ENCODE measurements at regions not wholly inside any gene's neighbourhood (a gene's known extent, or its start where the extent isn't known, plus 50 kb on each side); places are given as distances from the start of the nearest gene placed in this dataset.

DNA sequence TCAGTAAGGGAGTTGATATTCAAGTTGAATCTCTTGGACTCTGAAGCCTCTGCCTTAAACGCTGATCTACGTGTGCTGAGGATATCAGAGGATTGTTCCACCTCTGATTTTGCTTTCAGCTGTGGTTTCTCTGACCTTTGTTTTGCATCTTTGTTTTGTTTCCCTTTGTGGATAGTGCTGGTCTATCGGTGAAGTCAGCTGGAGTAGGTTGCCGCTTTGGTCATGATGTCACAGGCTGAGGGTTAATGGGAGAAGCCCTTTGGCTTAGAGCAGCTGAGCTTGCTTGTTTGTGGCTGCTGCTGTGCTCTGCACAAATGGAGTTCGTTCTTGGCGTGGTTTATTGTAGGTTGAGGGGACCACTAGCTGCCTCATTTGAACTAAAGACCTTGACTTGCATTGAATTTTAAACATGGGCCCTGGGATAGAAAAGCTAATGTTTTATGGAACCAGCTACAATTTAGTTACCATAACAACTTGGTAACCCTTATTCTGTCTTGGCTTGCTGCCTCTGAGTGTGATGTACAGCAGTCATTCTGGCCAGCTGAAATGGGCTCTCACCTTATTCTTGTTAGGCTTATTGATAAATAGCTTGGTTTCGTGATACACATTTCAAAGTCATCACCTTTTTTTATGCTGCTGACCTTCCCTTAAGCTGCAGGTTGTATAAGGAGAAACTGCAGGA, 284.5 kb upstream of the E2F7 start:
- Histone ChIP-seq H3K9me2 (replicated peaks; ENCODE audit: insufficient read depth) (no peaks in the 10 kb centered on the region), H3K4me1 (ENCODE audit: insufficient read depth) (peaks cover 13% of the 10 kb centered on the region), H3K9me3 (ENCODE audit: low read depth) (no peaks in the 10 kb centered on the region), H3K4me3 (no peak overlapping the region), H3K36me3 (replicated peaks; ENCODE audit: insufficient read depth, low read depth) (no peaks in the 10 kb centered on the region), H2AFZ (no peak overlapping the region), H3K27me3 (no peaks in the 10 kb centered on the region), H3K79me2 (no peaks in the 10 kb centered on the region), H3K27ac (peak overlapping the region; percentile 66), H3K4me2 (peak overlapping the region; percentile 36), H4K20me1 (ENCODE audit: insufficient read depth, poor library complexity, severe bottlenecking) (no peaks in the 10 kb centered on the region)
- no peak for TF ChIP-seq EZH2 (IDR thresholded peaks at IDR 0.05; ENCODE audit: borderline replicate concordance)
- TF ChIP-seq, protein P1, sequence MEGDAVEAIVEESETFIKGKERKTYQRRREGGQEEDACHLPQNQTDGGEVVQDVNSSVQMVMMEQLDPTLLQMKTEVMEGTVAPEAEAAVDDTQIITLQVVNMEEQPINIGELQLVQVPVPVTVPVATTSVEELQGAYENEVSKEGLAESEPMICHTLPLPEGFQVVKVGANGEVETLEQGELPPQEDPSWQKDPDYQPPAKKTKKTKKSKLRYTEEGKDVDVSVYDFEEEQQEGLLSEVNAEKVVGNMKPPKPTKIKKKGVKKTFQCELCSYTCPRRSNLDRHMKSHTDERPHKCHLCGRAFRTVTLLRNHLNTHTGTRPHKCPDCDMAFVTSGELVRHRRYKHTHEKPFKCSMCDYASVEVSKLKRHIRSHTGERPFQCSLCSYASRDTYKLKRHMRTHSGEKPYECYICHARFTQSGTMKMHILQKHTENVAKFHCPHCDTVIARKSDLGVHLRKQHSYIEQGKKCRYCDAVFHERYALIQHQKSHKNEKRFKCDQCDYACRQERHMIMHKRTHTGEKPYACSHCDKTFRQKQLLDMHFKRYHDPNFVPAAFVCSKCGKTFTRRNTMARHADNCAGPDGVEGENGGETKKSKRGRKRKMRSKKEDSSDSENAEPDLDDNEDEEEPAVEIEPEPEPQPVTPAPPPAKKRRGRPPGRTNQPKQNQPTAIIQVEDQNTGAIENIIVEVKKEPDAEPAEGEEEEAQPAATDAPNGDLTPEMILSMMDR (IDR thresholded peaks at IDR 0.05; ENCODE audit: poor library complexity): no peak
- no peak for TF ChIP-seq EZH2phosphoT487 (IDR thresholded peaks at IDR 0.05; ENCODE audit: low read depth, severe bottlenecking, unreplicated experiment)
- 73% methylated on average over 7 of the region's 7 CpGs for WGBS (ENCODE audit: low lambda C conversion rate, missing lambda C conversion rate)
- DNase-seq (ENCODE audit: low spot score): peak; percentile 16

DNA sequence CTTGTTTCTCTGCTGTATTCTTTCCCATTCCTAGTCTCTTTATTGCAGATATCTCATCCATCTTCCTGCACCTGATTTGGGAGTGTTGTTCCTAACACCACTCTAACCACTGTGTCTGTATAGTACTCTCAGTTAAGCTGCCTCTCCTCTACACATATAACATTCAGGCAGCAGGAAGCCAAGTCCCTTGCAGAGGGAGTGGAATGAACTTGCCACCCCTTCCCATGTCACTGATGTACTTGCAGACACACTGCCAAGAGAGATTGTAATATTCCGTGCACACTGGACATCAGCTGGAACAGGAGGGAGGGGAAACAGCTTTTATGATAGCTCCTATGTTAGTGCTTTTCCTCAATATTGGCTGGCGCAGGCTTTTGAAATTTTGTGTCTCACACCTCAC, 281.6 kb upstream of the E2F7 start:
- WGBS (ENCODE audit: low lambda C conversion rate, missing lambda C conversion rate): 40% methylated on average over 2 of the region's 2 CpGs
- TF ChIP-seq, protein P1 (IDR thresholded peaks at IDR 0.05; ENCODE audit: poor library complexity): no peak
- TF ChIP-seq EZH2 (IDR thresholded peaks at IDR 0.05; ENCODE audit: borderline replicate concordance) (no peak), EZH2phosphoT487 (IDR thresholded peaks at IDR 0.05; ENCODE audit: low read depth, severe bottlenecking, unreplicated experiment) (no peak)
- no peak overlapping the region for H3K4me2 ChIP-seq

DNA sequence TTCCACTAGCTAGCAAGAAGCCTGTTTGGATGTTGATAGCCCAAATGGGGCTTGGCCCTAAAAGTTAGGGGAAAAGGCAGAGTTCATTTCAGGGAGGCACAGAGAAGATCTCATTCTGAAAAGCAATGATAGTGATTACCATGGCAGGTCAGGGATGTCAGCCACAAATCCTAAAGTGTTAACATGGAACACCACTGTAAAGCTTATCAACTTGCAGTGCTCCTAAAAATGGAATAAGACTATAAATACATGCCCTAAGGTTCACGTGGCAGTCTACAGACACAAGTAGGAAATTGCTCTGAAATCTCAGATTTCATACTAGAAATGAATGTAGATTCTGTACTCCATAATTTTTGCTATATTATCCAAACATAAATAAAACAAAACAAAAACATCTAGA, 280.0 kb upstream of the E2F7 start:
- no peaks in the 10 kb centered on the region for H4K20me1 ChIP-seq (ENCODE audit: insufficient read depth, poor library complexity, severe bottlenecking)
- H3K4me1 ChIP-seq (ENCODE audit: insufficient read depth): peaks cover 18% of the 10 kb centered on the region
- H3K4me3 ChIP-seq: no peak overlapping the region
- H3K4me2 ChIP-seq: no peak overlapping the region
- no peaks in the 10 kb centered on the region for H3K79me2 ChIP-seq
- no peaks in the 10 kb centered on the region for H3K36me3 ChIP-seq (replicated peaks; ENCODE audit: insufficient read depth, low read depth)
- H3K9me2 ChIP-seq (replicated peaks; ENCODE audit: insufficient read depth): no peaks in the 10 kb centered on the region
- no peak overlapping the region for H2AFZ ChIP-seq
- TF ChIP-seq, protein P1 (IDR thresholded peaks at IDR 0.05; ENCODE audit: poor library complexity): no peak
- no peak for TF ChIP-seq EZH2phosphoT487 (IDR thresholded peaks at IDR 0.05; ENCODE audit: low read depth, severe bottlenecking, unreplicated experiment)
- no peak for TF ChIP-seq EZH2 (IDR thresholded peaks at IDR 0.05; ENCODE audit: borderline replicate concordance)
- no peak overlapping the region for H3K27ac ChIP-seq
- H3K27me3 ChIP-seq: no peaks in the 10 kb centered on the region
- H3K9me3 ChIP-seq (ENCODE audit: low read depth): no peaks in the 10 kb centered on the region
- no peak for DNase-seq (ENCODE audit: low spot score)
- WGBS (ENCODE audit: low lambda C conversion rate, missing lambda C conversion rate): 53% methylated on average over 1 of the region's 1 CpG

More for the DNA sequence above, 281.6 kb upstream of the E2F7 start:
- Histone ChIP-seq H3K9me3 (ENCODE audit: low read depth) (no peaks in the 10 kb centered on the region), H3K4me3 (no peak overlapping the region), H3K9me2 (replicated peaks; ENCODE audit: insufficient read depth) (no peaks in the 10 kb centered on the region), H2AFZ (no peak overlapping the region), H3K36me3 (replicated peaks; ENCODE audit: insufficient read depth, low read depth) (no peaks in the 10 kb centered on the region), H3K27me3 (no peaks in the 10 kb centered on the region), H4K20me1 (ENCODE audit: insufficient read depth, poor library complexity, severe bottlenecking) (no peaks in the 10 kb centered on the region), H3K79me2 (no peaks in the 10 kb centered on the region), H3K4me1 (ENCODE audit: insufficient read depth) (peaks cover 20% of the 10 kb centered on the region), H3K27ac (no peak overlapping the region)
- DNase-seq (ENCODE audit: low spot score): no peak
